DMS53 treated with DMSO at 0.1 percent for 48 hours (cell line): ENCODE measurements at regions not wholly inside any gene's neighbourhood (a gene's known extent, or its start where the extent isn't known, plus 50 kb on each side); places are given as distances from the start of the nearest gene placed in this dataset.
A peak's percentile ranks its signal among the peaks of the same experiment; 100 is the strongest.

ENCODE experiments used
- DNase-seq: peaks from one replicate; lab custom pipeline; 2025; ENCODE audit not compliant: unreplicated experiment; lab: John Stamatoyannopoulos, UW

DNA sequence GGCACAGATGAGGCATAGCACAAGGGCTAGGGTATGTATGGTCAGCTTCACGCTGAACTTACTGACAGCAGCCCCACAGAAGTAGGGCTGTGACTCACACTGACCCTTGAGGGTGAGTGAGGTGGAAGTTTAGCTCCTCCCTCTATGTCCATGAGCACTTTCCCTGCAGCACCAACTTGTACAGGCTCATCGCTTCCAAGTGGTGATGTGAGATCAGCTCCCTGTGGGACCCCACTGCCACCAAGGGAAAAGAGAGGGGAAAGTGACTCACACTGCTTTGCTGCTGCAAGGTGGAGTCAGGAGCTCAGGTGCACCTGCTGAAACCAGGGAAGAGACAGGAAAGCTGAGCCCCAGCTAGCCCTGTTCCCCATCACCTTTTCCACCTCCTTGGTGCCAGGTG, 91.5 kb downstream of the TEX51 start:
- no peak for DNase-seq

DNA sequence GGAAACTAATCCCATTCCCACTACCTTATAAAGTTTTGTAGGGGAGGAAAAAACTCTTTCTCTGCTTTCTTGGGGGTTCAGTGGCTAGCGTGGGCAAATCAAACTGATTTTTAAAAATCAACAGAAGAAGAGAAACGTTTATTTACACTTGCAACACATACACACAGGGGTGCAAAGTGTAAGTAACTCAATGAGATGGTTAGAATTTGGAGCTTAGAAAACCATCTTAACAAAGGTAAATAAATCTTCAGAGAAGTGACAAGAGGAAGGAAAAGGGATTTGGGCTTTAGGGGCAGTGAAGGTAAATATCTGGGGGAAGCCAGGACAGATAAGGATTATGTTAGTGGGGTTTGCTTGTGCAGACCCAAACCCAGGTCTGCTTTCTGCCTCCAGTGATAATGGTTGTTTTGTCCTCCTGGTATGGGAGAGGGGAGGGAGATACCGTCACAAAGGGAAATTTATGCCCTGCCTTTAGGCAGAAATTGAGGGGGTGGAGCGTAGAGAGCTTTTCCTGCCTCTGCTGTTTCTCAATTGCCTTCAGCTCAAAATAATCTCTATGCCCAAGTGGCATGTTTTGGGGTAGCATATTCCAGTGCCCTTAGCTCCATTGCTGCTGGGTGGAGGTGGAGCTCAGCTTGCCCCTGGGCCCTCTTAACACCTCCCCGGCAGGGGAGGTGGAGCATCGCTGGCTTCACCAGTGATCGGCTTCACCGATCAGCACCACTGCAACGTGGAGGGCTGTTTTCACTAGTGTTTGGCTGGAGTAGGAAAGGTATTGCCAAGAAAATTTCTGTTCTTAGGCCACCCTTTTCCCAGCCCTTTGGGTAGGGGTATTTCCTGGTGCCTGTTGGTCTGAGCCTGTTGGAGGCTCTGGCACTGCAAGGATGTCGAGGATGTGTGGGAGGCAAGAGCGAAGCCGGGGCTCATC, 92.2 kb downstream of the TEX51 start:
- no peak for DNase-seq

DNA sequence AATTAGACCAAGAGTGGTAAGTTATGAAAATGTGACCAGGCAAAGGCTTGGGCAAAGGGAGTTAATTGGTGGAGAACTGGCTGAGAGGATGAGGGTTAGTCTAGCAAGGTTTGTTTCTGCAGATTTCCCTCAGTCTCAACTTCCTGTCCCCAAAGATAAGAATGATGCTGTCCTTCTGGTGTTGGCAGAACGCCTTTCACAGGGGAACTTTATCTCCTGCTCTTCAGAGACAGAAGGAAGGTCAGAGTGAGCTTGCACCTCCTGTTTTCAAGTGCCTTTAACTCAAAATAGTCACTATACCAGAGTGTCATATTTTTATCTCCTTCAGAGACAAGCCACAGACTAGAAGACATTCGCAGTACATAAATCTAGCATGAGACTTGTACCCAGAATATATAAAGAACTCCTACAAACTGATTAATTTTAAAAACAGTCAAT, 95.7 kb downstream of the TEX51 start:
- DNase-seq, result no peak

DNA sequence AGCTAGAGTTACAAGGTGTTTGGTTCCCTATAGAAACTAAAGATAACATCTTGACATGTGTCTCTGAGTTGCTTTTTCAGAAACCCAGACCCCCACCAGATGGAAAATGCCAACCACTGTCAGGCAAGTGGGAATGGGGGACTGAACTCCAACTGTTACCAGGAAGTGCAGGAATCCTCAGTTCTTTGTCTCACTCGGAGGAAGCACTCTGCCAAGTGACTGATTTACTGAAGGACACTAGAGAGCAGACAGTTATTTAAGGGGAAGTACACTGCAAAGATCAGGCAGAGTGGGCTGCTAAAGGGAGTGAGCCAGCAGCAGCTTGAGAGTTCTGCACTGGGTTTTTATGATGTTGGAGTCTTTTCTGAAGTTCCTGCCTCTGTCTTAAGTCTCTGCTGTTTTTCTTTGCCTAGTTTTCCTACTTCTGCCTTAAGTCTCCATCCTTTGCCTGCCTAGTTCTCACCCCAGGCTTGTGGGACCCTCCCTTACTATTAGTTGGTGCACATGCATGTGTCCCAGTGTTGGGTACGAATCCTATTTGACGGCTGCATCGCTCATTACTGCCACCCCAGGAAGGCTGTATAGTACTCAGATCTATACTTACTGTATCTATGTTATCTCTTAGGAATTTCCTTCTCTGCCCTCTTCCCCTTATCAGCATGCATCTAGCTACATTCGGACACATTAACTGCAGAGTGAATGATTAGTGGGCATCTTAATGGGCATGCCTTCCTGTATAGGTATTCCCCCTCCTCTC, 97.1 kb downstream of the TEX51 start:
- DNase-seq, result peak; percentile 35

DNA sequence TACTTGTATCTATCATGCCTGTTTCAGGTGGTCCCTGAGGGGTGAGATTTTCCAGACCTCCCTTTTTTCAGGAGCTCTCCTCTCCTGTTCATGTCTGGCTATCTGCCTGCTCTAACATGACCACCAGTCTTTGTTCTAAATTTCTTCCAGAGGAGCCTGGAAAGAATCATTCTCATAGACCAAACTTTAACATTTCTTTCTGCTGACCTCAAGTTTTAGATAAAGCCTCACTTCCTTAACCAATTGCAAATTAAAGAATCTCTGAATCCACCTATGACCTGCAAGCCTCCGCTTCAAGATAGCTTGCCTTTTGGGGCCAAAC, 97.6 kb downstream of the TEX51 start:
- DNase-seq, result no peak
